NOMO-1 treated with dmso at 0.1 percent for 144 hours (cell line): ENCODE measurements at regions not wholly inside any gene's neighbourhood (a gene's known extent, or its start where the extent isn't known, plus 50 kb on each side); places are given as distances from the start of the nearest gene placed in this dataset.
"Not testable (repeated sequence)": the region's sequence is repeated elsewhere in the genome, so short reads cannot be mapped to it uniquely, and the experiment has no call there.

Experiments
- DNase-seq: peaks from one replicate; lab custom pipeline; 2025; ENCODE audit not compliant: unreplicated experiment; lab: John Stamatoyannopoulos, UW

GRCh38 chr10:35776557-35776956, 134.5 kb upstream of the FZD8 start:
- DNase-seq, result not testable (repeated sequence)

GRCh38 chr10:35774109-35774508, 132.0 kb upstream of the FZD8 start:
- no peak for DNase-seq

DNA sequence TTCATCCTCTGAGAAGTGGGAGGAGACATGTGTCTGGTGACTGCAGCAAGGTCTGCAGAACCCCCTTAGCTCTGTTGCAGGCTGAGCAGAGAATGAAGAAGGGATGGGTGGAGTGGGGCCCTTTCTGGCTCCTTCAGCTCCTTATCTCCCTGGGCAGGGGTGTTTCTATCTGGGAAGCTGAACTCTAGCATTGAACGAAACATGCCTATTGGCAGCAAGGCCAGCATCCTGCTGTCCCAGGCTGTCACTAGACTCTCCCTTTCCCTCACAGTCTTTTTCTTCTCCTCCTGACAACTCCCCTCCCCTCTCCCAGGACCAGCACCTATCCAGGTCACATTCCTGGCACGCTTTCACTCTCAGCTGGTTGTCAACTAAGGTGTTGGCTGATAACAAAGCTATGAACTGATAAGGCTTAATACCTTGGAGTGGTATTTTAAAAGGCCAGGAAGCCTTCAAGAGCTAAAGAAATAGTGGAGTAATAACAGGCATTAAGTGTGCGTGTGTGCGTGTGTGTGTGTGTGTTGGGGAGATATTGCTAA, 128.8 kb upstream of the FZD8 start:
- no peak for DNase-seq

- DNase-seq, result no peak
These were observed 127.7 kb upstream of the FZD8 start for GRCh38 chr10:35769795-35770194.

GRCh38 chr10:35768731-35769130, 126.6 kb upstream of the FZD8 start:
- peak; percentile 46 for DNase-seq

- DNase-seq, result no peak
These were observed 125.9 kb upstream of the FZD8 start for GRCh38 chr10:35768011-35768410.

DNA sequence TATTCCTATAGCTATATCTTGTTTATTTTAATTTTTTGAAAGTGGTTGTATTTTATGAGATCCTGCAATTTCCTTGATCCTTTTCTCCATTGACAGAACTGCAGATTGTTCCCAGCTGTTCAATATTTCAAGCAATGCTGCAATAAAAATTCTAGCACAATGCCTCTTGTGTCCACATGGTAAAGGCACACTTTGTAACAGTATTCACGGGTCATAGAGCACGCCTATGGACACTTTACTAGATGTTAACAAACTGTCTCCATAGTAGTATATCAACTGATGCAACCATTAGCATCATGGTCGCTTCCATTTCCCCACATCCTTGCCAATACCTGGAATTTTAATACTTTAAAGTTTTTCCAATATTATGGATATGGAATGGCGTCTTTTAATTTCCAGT, 123.9 kb upstream of the FZD8 start:
- no peak for DNase-seq

DNA sequence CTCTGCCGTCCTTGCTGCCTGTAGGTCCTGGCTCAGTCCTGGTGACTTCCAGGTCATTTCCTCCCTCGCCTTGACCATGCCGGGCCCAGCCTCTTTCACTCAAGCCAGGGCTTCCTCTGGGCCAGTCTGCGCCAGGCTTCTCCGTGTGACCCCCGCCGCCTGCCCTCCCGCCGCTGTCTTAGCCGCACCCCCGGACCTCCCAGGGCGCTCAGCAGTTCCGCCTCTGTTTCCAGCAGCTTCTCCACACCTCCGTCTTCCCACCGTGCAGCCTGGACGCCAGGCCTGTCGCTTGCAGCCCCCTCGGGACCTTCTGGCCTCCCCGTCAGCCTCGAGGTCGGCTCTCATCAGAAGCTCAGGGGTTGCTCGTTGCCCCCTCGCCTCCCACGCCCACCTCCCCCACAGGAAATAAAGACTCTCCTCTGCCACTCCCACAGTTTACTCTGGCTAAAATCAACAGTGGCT, 123.0 kb upstream of the FZD8 start:
- no peak for DNase-seq

DNA sequence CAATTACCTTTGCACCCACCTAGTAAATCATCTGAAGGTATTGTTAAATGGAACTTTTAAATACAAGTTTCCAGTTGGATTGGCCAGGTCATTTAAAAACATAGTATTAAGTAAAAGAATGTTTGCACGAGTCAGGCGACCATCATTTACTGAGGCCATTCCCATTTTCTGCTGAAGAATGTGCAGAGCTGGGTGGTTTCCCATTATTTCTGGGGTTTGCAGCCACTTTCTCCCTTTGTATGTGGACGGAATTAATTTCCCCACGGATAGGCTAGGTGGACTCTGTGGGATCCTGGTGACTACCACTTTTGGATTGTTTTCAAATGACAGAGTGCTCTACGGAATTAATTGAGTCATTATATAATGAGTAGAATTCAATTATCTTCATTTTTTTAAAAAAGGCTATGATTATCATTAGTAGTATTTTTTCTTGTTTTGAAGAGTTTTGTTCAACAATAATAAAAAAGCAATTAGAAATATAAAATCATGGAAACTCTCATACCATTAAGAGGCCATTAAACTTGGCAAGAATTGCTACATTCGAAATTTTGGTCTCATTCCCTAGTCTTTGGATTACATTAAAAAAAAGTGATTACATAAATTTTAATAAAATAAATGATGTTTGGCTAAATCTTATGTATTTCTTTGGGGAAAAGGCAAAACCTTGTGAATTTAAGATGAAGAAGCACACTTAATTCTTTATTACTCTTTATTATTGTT, 120.4 kb upstream of the FZD8 start:
- DNase-seq, result no peak

DNA sequence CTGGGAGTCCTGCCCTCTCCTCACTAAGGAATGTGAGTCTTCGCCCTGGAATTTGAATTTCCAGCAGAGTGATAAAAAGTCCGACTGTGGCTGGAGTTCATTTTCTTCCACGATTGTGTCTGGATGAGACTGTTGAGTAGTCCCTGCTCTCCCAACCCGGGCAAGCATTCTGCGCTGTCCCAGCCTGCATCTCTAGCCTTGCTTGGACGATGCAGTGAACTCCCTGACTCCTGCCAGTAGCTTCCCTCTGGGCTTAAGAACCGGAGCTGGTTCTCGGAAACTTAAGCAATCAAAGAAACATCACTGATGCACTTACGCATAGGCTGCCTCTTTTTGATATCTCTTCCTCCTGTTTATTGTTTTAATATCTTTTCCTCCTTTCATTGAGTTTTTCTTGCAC, 116.0 kb upstream of the FZD8 start:
- DNase-seq, result no peak

DNA sequence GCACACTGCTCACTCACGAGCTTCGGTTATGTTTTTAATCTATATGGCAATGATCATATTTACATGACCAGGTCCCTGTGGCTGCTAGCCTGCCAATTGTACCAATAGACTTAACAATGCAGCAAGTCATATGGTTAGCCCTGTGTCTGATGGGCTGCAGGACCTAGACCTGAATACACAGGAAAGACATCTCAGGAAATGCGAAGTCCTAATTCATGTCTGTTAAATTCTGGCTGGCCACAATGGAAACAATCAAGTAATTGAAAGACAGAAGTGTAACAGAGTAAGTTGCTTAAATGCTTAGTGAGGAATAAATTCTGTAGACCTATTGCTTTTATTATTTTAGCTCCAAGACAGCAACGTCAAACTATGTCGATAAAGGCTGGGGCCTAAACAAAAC, 112.4 kb upstream of the FZD8 start:
- DNase-seq, result no peak

GRCh38 chr10:35752469-35753461, 110.7 kb upstream of the FZD8 start:
- DNase-seq, result no peak

GRCh38 chr10:35751347-35751746, 109.3 kb upstream of the FZD8 start:
- no peak for DNase-seq

DNA sequence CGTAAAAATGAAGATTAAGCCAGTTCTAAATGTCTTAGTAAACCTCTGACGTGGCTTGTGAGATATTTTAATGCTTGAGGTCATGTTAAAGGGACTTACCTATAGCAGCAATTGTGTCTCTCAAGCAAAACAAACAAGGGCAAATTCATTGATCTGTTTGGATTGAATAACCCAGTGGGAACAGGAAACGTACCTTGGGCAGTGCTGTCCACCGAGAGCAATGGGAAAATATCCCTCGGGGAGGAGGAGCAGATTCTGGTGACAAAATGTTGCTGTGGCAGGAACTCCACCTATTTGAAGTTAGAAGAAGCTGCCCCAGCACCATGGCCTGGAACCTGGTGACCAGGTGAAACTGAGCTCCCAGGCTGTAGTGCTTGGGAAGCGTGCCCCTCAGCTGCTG, 107.1 kb upstream of the FZD8 start:
- no peak for DNase-seq

DNA sequence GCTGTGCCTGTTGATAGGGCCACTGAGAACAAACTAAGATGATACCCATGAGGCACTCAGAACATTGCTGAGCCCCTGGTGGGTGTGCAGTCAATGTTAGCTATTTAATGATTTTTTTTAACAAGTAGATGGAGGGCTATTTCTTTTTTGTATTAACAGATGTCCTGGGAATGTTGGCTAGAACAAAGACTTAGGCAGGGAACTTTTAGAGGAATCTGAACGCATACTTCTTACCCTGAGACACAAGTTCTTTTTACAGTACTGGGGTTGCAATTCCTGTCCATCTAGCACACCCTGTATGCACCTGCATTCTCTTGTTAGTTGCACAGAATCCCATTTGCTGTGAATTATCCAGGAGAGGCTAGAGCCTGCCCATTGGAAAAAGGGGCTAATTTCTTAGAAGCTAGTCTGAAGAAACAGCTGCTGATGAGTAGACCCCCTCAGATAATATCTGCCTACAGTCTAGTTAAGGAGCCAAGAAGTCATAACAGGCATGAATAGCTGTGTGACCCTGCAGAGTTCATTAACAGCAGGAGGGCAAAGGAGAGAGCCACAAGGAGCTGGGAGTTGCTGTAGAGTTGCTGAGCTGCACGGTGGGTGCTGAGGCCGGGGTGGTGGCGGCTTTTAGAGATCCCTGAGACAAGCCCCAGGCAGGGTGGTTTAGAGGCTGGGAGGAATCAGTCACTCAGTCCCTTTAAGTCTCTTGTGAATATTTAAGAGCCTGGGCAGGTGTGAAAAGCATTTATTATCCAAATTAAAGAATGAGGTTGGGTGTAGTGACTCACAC, 103.7 kb upstream of the FZD8 start:
- DNase-seq, result no peak

DNA sequence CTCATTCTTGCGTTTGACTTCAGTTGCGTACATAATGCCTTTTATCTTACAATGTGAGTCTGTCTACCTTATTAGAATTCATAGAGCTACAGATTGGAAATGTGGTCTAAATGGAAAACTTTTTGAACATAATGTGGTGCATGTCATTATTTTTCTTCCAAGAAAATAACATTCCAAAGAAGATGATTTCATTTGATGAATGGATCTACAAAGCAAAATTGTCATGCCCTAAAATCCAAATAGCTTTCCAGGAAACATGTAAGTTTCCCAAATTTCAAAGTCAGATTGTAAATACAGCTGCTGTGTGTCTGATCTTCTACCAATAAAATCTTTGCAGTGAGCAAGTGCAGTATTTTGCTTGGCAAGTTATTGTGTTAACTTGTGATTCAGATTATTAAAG, 101.8 kb upstream of the FZD8 start:
- DNase-seq, result no peak

GRCh38 chr10:35743351-35743750, 101.3 kb upstream of the FZD8 start:
- no peak for DNase-seq

- DNase-seq, result no peak
These were observed 97.9 kb upstream of the FZD8 start for GRCh38 chr10:35739998-35740397.

- DNase-seq, result no peak
These were observed 93.3 kb upstream of the FZD8 start for GRCh38 chr10:35735412-35735811.

- DNase-seq, result no peak
These were observed 89.7 kb upstream of the FZD8 start for GRCh38 chr10:35731828-35732227.

GRCh38 chr10:35728341-35728740, 86.2 kb upstream of the FZD8 start:
- DNase-seq, result no peak
